ENCODE measurements at regions not wholly inside any gene's neighbourhood (a gene's known extent, or its start where the extent isn't known, plus 50 kb on each side); places are given as distances from the start of the nearest gene placed in this dataset.

GRCh38 chr1:198903203-198903602 lies 264.4 kb downstream of the PTPRC start:
- no peak for DNase-seq (ENCODE audit: low read depth in 1 of 2, low spot score in 1 of 2)

- no peak for DNase-seq (ENCODE audit: low read depth in 1 of 2, low spot score in 1 of 2)
These were observed 264.8 kb downstream of the PTPRC start for GRCh38 chr1:198903621-198904020.

- no peak for DNase-seq (ENCODE audit: low read depth in 1 of 2, low spot score in 1 of 2)
These were observed 265.5 kb downstream of the PTPRC start for GRCh38 chr1:198904321-198904720.

- DNase-seq (ENCODE audit: low read depth in 1 of 2, low spot score in 1 of 2), result no peak
These were observed 268.0 kb downstream of the PTPRC start for GRCh38 chr1:198906739-198907422.

- no peak for DNase-seq (ENCODE audit: low read depth in 1 of 2, low spot score in 1 of 2)
These were observed 268.5 kb downstream of the PTPRC start for GRCh38 chr1:198907423-198907746.

DNA sequence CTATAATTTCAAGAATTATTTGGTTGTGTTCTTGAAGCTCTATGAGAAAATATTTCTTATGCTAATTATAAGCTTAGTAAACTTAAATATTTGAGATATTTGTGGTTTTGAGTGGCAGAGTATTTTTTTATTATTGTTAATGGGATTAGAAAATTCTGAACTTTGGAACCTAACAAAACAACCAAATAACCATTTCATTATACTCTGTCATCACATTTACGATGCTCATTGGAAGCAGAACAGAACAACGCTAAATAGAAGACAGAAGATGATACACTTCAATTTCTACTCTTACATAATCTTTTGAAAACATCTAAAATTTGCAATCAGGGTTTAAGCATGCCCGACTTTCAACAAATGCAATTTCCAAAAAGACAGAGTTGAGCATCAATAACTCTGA lies 270.2 kb downstream of the PTPRC start:
- DNase-seq (ENCODE audit: low read depth in 1 of 2, low spot score in 1 of 2), result no peak

- no peak for DNase-seq (ENCODE audit: low read depth in 1 of 2, low spot score in 1 of 2)
These were observed 271.1 kb downstream of the PTPRC start for GRCh38 chr1:198909973-198910372.

DNA sequence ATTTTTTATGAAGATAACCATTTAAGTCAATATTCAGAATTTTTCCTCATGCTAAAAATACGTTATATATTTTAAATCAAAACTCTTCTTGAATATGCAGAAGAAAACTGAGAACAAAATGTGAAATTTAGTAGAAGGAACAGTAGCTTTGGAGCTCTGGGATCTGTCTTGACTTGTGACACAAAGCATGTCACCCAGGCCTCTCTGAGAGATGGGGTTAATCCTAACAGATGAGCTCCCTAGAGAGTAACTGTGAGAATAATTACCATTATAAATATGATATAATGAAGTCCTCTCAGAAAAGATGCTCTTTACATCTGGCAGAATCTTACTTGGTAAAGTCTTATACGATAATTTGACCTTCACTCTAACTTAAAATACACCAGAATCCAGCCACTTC lies 272.0 kb downstream of the PTPRC start:
- DNase-seq (ENCODE audit: low read depth in 1 of 2, low spot score in 1 of 2), result no peak

DNA sequence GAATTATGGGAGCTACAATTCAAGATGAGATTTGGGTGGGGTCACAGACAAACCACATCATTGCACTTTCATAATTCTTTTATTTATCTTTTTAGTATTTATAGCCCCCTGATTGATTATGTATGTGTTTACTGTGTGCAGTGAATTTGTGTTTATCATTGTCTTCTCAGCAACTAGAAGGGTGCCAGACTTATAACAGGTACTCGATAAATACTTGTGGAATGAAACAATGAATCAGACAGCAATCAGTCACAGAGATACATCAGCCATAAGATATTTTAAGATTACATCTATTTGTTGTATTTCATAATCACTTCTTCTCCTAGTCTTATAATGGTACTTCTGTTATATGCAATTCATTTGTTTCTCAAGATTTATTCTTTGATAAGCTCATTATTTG lies 273.2 kb downstream of the PTPRC start:
- no peak for DNase-seq (ENCODE audit: low read depth in 1 of 2, low spot score in 1 of 2)

GRCh38 chr1:198913667-198914066 lies 274.8 kb downstream of the PTPRC start:
- DNase-seq (ENCODE audit: low read depth in 1 of 2, low spot score in 1 of 2), result no peak

DNA sequence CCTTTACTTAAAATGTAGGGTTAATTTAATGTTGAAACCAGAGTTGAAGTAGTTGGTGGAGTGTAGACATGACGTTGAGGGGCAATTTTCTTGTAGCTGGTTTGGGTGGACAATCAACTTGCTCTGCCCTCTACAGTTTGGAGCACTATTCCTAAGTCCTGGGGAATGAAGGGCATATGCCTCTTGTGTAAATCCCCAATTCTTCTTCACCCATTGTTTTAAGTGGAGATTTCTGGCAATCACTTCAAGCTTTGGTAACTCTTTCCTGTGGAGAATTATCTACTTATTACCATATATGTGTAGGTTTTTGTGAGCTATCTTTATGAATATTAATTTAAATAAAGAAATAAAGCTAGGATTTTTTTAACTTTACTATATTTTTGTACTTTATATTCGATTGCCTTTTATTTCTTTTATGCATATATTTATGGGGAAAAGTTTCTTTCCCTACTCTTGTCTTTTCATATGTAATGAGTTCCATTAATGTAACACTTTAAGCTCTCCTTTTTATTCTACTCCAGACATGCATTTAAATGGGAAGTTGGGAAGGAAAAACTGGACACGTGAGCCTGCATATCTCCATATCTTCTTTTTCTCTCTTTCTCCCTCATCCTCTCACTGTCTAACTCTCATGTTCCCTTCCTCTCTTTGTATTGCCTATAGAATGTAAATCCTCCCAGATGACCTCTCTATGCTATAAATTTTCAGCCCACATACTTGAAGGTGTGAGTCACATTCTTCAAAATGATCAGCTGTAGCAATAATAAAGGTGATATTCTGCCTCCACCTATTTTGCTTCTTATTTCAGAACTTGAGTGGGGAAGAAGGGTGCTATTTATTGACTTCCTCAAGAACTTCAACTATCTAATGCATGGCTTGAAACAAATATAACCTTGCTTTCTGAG lies 276.7 kb downstream of the PTPRC start:
- DNase-seq (ENCODE audit: low read depth in 1 of 2, low spot score in 1 of 2), result no peak

GRCh38 chr1:198917226-198917625 lies 278.4 kb downstream of the PTPRC start:
- no peak for DNase-seq (ENCODE audit: low read depth in 1 of 2, low spot score in 1 of 2)

DNA sequence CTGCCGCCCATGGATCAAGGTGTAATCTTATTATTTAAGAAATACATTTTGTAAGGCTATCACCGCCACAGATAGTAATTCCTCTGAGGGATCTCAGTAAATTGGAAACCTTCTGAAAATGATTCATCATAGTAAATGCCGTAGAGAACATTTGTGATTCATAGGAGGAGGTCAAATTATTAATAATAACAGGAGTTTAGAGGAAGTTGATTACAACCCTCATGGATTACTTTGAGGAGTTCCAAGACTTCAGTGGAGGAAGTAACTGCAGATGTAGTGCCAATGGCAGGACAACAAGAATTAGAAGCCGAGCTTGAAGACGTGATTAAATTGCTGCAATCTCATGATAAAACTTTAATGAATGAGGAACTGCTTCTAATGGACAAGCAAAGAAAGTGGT lies 280.1 kb downstream of the PTPRC start:
- DNase-seq (ENCODE audit: low read depth in 1 of 2, low spot score in 1 of 2), result no peak

GRCh38 chr1:198919667-198920398 lies 281.0 kb downstream of the PTPRC start:
- DNase-seq (ENCODE audit: low read depth in 1 of 2, low spot score in 1 of 2), result no peak

GRCh38 chr1:198922638-198923430 lies 284.0 kb downstream of the PTPRC start:
- DNase-seq (ENCODE audit: low read depth in 1 of 2, low spot score in 1 of 2), result no peak

DNA sequence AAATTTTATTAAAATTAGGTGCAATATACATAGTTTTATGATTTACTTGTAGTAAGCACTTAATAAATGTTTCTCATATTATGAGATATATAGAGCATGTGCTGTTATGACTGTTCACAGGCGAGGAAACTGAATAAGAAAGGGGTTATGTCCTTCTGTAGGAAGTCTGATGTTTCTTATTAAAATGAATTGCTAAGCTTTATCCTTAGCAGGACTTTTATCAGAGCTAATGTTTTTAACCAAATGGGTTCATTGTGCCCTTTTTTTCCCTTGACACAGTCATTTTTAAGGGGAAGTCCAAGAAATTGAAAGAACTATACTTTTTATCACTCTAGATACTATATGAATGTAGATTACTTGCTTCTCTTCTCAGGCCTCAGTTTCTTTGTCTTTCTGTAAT lies 285.2 kb downstream of the PTPRC start:
- no peak for DNase-seq (ENCODE audit: low read depth in 1 of 2, low spot score in 1 of 2)

DNA sequence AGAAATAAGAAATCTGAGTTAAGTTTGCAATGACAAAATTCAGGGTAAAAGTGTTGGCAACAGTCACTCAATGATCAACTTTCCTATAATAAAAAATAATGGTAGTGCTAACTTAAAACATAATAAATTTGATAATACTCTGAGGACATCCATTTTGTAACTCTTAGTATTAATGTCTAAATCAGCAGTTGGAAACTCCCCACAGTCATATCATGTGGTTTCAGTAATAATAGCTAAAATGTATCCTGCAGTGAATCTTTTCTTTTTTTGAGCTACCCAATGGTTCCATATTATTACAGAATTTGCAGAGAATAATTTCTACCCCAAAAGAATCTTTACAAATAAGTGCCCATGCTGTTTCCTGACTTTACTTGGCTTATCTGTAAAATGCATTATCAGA lies 286.7 kb downstream of the PTPRC start:
- no peak for DNase-seq (ENCODE audit: low read depth in 1 of 2, low spot score in 1 of 2)

- no peak for DNase-seq (ENCODE audit: low read depth in 1 of 2, low spot score in 1 of 2)
These were observed 288.3 kb downstream of the PTPRC start for GRCh38 chr1:198927129-198927528.

DNA sequence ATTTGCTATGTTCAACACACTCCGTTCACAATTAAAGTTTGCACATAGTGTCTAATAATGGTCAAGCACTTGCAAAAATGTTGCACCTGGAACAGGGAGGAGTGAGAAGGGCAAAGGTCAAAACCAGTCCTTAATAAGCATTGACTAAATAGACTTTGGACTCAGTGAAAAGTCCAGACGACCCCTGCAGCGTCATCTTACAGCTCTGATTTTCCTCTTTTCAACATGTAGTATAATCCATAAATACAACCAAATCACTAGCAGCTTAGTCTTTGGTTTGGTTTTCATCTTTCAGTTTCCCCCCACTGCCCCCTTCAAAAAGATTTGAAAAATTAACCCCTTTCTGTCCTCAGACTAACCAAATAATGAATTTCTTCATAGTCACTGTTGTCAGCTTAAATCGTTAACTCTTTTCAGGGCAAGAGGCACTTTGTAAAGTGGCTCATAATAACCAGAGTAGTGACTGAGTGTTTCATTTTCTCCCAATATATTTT lies 290.3 kb downstream of the PTPRC start:
- DNase-seq (ENCODE audit: low read depth in 1 of 2, low spot score in 1 of 2), result no peak

GRCh38 chr1:198929961-198930599 lies 291.2 kb downstream of the PTPRC start:
- DNase-seq (ENCODE audit: low read depth in 1 of 2, low spot score in 1 of 2), result no peak
